Lung (tissue), 11 donors: ENCODE measurements at regions not wholly inside any gene's neighbourhood (a gene's known extent, or its start where the extent isn't known, plus 50 kb on each side); places are given as distances from the start of the nearest gene placed in this dataset.

Source experiments
- ATAC-seq: fragments of 200-7000 bp; cut with Tn5 transposase; one replicate; pipeline ENCODE4 v1.9.1; 2020; ENCODE audit warnings: moderate number of reproducible peaks; ENCODE audit not compliant: insufficient read depth, low FRiP score
- DNase-seq, 3 donors: peaks; one replicate each; pipeline ENCODE4 v3.0.0-alpha.2; 2013 to 2017
- H3K27ac ChIP-seq, 2 donors: one replicate each; pipeline ENCODE4 v1.5.1; 2013; ENCODE audit warnings: mild to moderate bottlenecking in 2 of 2, moderate library complexity in 2 of 2, control low read depth in 1 of 2, inconsistent platforms in 1 of 2, low read depth in 1 of 2, low read length in 1 of 2
- H3K27me3 ChIP-seq, 3 donors: one replicate each; pipeline ENCODE4 v1.5.1; 2013; ENCODE audit warnings: low read length in 2 of 3; ENCODE audit not compliant: control insufficient read depth in 3 of 3, insufficient read depth in 3 of 3
- H3K36me3 ChIP-seq, 4 donors: one replicate each; pipeline ENCODE4 v1.5.1; 2013; ENCODE audit warnings: low read length in 4 of 4, mild to moderate bottlenecking in 1 of 4, moderate library complexity in 1 of 4; ENCODE audit not compliant: control insufficient read depth in 4 of 4, insufficient read depth in 4 of 4
- H3K4me1 ChIP-seq, 5 donors: one replicate each; pipeline ENCODE4 v1.5.1; 2013; ENCODE audit warnings: low read length in 5 of 5, mild to moderate bottlenecking in 2 of 5, moderate library complexity in 1 of 5; ENCODE audit not compliant: control insufficient read depth in 5 of 5, insufficient read depth in 5 of 5
- H3K4me3 ChIP-seq: one replicate; pipeline ENCODE4 v1.5.1; 2013; ENCODE audit warnings: mild to moderate bottlenecking, control low read depth, moderate library complexity
- H3K9ac ChIP-seq, 2 donors: one replicate each; pipeline ENCODE4 v1.5.1; 2013; ENCODE audit warnings: low read length in 2 of 2, control low read depth in 1 of 2; ENCODE audit not compliant: insufficient read depth in 1 of 2
- H3K9me3 ChIP-seq, 4 donors: one replicate each; pipeline ENCODE4 v1.5.1; 2013; ENCODE audit warnings: low read length in 3 of 4, mild to moderate bottlenecking in 1 of 4, moderate library complexity in 1 of 4; ENCODE audit not compliant: control insufficient read depth in 4 of 4, insufficient read depth in 3 of 4
- CTCF ChIP-seq: IDR thresholded peaks from 2 replicates; pipeline ENCODE4 v1.5.1; 2012; ENCODE audit warnings: mild to moderate bottlenecking; ENCODE audit errors: control extremely low read depth, extremely low read depth
- WGBS, 2 donors: extraction: QIAGEN DNeasy Blood & Tissue Kit; methylation state at CpG; one replicate each; pipeline ENCODE4 v1.1.7; 2013; 5-methylcytosine and 5-hydroxymethylcytosine counted together
- donor health status: control.
- donor health status: control.
- donor health status: Bipolar disorder and iron deficiency.
- donor health status: healthy.
- donor health status: DM: yes; HTN: yes; CAD: no.

DNA sequence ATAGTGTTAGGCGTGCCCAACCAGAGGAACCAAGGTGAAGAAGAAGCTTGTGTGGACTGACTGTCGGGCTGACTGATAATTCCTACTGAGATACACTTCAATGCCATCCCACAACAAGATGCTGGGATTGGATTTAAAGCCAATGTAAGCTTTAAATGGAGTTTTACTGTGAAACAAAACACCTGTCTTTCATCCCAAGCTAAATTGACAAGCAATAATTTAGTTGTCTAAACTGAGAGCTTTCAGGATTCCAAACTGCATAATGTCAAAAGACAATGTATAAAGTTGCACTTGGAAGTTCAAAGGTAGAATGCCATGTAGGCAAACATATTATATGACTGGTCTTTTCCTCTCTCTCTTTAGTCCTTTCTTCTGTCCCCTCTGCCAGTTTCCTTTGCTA lies 1025.3 kb upstream of the FANCL start:
- H3K27ac ChIP-seq, result no peak overlapping the region
- DNase-seq (no peak), ATAC-seq (no peak)
- H3K9me3 ChIP-seq, result no peaks in the 10 kb centered on the region
- TF ChIP-seq CTCF, result no peak
- no peak overlapping the region for H3K4me3 ChIP-seq
- 83 to 91% methylated on average over 2 of the region's 2 CpGs for WGBS, 2 donors
- H3K27me3 ChIP-seq, result no peaks in the 10 kb centered on the region
- H3K36me3 ChIP-seq, result no peaks in the 10 kb centered on the region
- H3K9ac ChIP-seq, result no peak overlapping the region
- no peaks in the 10 kb centered on the region for H3K4me1 ChIP-seq

DNA sequence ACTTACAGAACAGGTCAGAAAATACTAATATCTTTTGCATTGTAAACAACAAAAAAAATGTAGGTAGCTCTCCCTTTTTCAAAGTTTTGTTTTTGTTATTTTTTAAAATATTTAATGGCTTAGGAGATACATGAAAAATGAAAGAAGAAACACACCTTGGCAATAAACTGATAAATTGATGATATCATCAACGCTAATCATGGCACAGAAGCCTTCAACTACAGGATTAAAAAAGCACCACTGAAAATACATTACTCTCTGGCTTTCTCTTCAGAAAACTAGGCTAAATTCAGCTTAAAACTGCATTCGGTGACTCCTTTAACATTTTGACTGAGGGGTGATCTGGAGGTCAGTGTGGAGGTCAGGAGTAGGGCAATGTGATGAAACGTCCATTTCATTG lies 1018.8 kb upstream of the FANCL start:
- 76 to 86% methylated on average over 3 of the region's 3 CpGs for WGBS, 2 donors
- no peak for ATAC-seq
- no peak for TF ChIP-seq CTCF

DNA sequence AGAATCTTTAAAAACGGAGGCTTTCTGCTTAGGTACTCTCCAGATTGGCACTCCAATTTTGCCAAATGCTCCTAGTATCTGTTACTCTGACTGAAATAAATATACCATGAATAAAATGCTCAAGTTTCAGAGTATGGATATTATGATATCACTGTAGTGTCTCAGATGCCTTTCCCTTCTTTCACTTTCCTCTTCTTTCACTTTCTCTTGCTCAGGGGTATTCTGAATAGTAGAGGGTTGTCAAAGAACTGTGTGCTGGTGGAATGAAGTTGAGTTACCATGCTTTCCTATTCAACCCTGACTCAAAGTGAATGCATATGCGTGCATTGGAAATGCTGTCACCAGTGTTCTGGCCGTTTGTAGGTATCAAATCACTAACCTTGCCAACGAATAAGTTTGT lies 1015.2 kb upstream of the FANCL start:
- H3K4me1 ChIP-seq, result no peaks in the 10 kb centered on the region
- no peak for ATAC-seq
- H3K4me3 ChIP-seq, result no peak overlapping the region
- no peak overlapping the region for H3K27ac ChIP-seq
- no peaks in the 10 kb centered on the region for H3K27me3 ChIP-seq
- H3K36me3 ChIP-seq, result no peaks in the 10 kb centered on the region
- no peak for DNase-seq
- H3K9me3 ChIP-seq, result no peaks in the 10 kb centered on the region
- WGBS, 2 donors, result 83 to 94% methylated on average over 4 of the region's 4 CpGs
- TF ChIP-seq CTCF, result no peak
- H3K9ac ChIP-seq, result no peak overlapping the region

More for the DNA sequence above, 1018.8 kb upstream of the FANCL start:
- H3K27me3 ChIP-seq, result no peaks in the 10 kb centered on the region
- no peak for DNase-seq
- H3K9ac ChIP-seq, result no peak overlapping the region
- no peaks in the 10 kb centered on the region for H3K36me3 ChIP-seq
- no peaks in the 10 kb centered on the region for H3K4me1 ChIP-seq
- H3K27ac ChIP-seq, result no peak overlapping the region
- H3K4me3 ChIP-seq, result no peak overlapping the region
- no peaks in the 10 kb centered on the region for H3K9me3 ChIP-seq

DNA sequence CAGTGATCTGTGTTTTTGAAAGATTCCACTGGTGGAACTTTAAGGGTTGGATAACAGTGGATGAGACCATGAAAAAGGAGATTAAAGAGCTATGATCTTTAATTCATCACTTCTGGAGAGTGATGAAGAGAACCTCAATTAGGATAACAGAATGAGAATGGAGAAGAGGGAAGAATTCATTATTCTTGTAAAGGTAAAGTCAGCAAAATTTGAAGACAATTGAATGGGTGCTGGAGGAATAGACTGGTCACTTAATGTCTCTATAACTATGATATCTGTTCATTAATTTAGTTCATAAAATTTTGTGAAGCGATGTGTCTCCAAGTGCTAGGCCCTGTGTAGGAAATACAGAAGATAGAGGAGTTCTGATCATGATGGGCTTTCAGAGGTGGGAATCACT lies 1013.2 kb upstream of the FANCL start:
- no peaks in the 10 kb centered on the region for H3K9me3 ChIP-seq
- H3K4me3 ChIP-seq, result no peak overlapping the region
- no peak for DNase-seq
- ATAC-seq, result no peak
- H3K9ac ChIP-seq, result no peak overlapping the region
- no peaks in the 10 kb centered on the region for H3K27me3 ChIP-seq
- no peak overlapping the region for H3K27ac ChIP-seq
- H3K36me3 ChIP-seq, result no peaks in the 10 kb centered on the region
- 91 to 100% methylated on average over 1 of the region's 1 CpG for WGBS, 2 donors
- no peak for TF ChIP-seq CTCF
- H3K4me1 ChIP-seq, result peaks cover 0 to 19% (median 0%) of the 10 kb centered on the region in 5 donors
